ENCODE measurements at regions not wholly inside any gene's neighbourhood (a gene's known extent, or its start where the extent isn't known, plus 50 kb on each side); places are given as distances from the start of the nearest gene placed in this dataset.

- in situ Hi-C loops (cut with MboI; ENCODE audit: low sequenced_read_pairs): no loop called here
Observed at GRCh38 chr13:44234566-44234965, 139.1 kb upstream of the SERP2 start.

GRCh38 chr13:44236370-44236769, 137.3 kb upstream of the SERP2 start:
- in situ Hi-C loops (cut with MboI; ENCODE audit: low sequenced_read_pairs): no loop called here

- in situ Hi-C loops (cut with MboI; ENCODE audit: low sequenced_read_pairs): no loop called here
Observed at GRCh38 chr13:44236801-44237207, 136.8 kb upstream of the SERP2 start.

GRCh38 chr13:44237276-44237767, 136.3 kb upstream of the SERP2 start:
- in situ Hi-C loops (cut with MboI; ENCODE audit: low sequenced_read_pairs): no loop called here

- in situ Hi-C loops (cut with MboI; ENCODE audit: low sequenced_read_pairs): no loop called here
Observed at GRCh38 chr13:44237881-44238421, 135.7 kb upstream of the SERP2 start.

GRCh38 chr13:44240611-44241145, 132.9 kb upstream of the SERP2 start:
- in situ Hi-C loops (cut with MboI; ENCODE audit: low sequenced_read_pairs): no loop called here

GRCh38 chr13:44241638-44242037, 132.0 kb upstream of the SERP2 start:
- in situ Hi-C loops (cut with MboI; ENCODE audit: low sequenced_read_pairs): no loop called here

GRCh38 chr13:44242766-44243165, 130.9 kb upstream of the SERP2 start:
- in situ Hi-C loops (cut with MboI; ENCODE audit: low sequenced_read_pairs): no loop called here

GRCh38 chr13:44243198-44243857, 130.3 kb upstream of the SERP2 start:
- in situ Hi-C loops (cut with MboI; ENCODE audit: low sequenced_read_pairs): no loop called here

- in situ Hi-C loops (cut with MboI; ENCODE audit: low sequenced_read_pairs): no loop called here
Observed at GRCh38 chr13:44244288-44244687, 129.3 kb upstream of the SERP2 start.

GRCh38 chr13:44249431-44249836, 124.2 kb upstream of the SERP2 start:
- in situ Hi-C loops (cut with MboI; ENCODE audit: low sequenced_read_pairs): no loop called here

- in situ Hi-C loops (cut with MboI; ENCODE audit: low sequenced_read_pairs): no loop called here
Observed at GRCh38 chr13:44252938-44253337, 120.7 kb upstream of the SERP2 start.

GRCh38 chr13:44255771-44256364, 117.8 kb upstream of the SERP2 start:
- in situ Hi-C loops (cut with MboI; ENCODE audit: low sequenced_read_pairs): no loop called here

GRCh38 chr13:44257796-44258195, 115.8 kb upstream of the SERP2 start:
- in situ Hi-C loops (cut with MboI; ENCODE audit: low sequenced_read_pairs): no loop called here

- in situ Hi-C loops (cut with MboI; ENCODE audit: low sequenced_read_pairs): no loop called here
Observed at GRCh38 chr13:44259045-44260027, 114.3 kb upstream of the SERP2 start.

GRCh38 chr13:44260336-44260735, 113.3 kb upstream of the SERP2 start:
- in situ Hi-C loops (cut with MboI; ENCODE audit: low sequenced_read_pairs): no loop called here

GRCh38 chr13:44263751-44264620, 109.6 kb upstream of the SERP2 start:
- in situ Hi-C loops (cut with MboI; ENCODE audit: low sequenced_read_pairs): no loop called here

GRCh38 chr13:44266305-44266704, 107.3 kb upstream of the SERP2 start:
- in situ Hi-C loops (cut with MboI; ENCODE audit: low sequenced_read_pairs): no loop called here

- in situ Hi-C loops (cut with MboI; ENCODE audit: low sequenced_read_pairs): no loop called here
Observed at GRCh38 chr13:44266772-44267171, 106.9 kb upstream of the SERP2 start.

- in situ Hi-C loops (cut with MboI; ENCODE audit: low sequenced_read_pairs): no loop called here
Observed at GRCh38 chr13:44267203-44267602, 106.4 kb upstream of the SERP2 start.

Measured in HL-60/S4 treated with retinoic acid at 250 ng/mL for 4 days and 3 days (cell line).